Frontal cortex (tissue), 4 donors: ENCODE measurements at regions not wholly inside any gene's neighbourhood (a gene's known extent, or its start where the extent isn't known, plus 50 kb on each side); places are given as distances from the start of the nearest gene placed in this dataset. TPM values are rescaled to one million over a fixed set of nuclear protein-coding genes. Genes with fewer than 3 reads are reported as not detected.

Experiments
- DNase-seq, 2 donors: peaks; one replicate each; pipeline ENCODE4 v3.0.0; 2012; ENCODE audit warnings: low spot score in 2 of 2
- FAIRE-seq: peaks from 2 replicates; lab custom pipeline; 2012; peaks lifted over from hg19 to GRCh38; lab: Jason Lieb, UNC
- small RNA-seq: library from RNA; depleted of rRNA; stranded (forward); fragments of <200 nt; gene quantifications from one replicate; pipeline ENCODE3, GENCODE V24; 2014
- donor health status: control.
- donor health status: control.
- donor health status: control.

- DNase-seq: no peak
- FAIRE-seq: no peak
Observed at GRCh38 chr5:52707616-52708015, 80.1 kb upstream of the ITGA1 start.

GRCh38 chr5:52708463-52708862 lies 79.3 kb upstream of the ITGA1 start:
- no peak for FAIRE-seq
- DNase-seq: no peak

- FAIRE-seq: no peak
Observed at GRCh38 chr5:52709167-52709925, 78.4 kb upstream of the ITGA1 start.

GRCh38 chr5:52710310-52710971 lies 77.3 kb upstream of the ITGA1 start:
- DNase-seq (no peak), FAIRE-seq (no peak)

More at GRCh38 chr5:52709167-52709925, 78.4 kb upstream of the ITGA1 start:
- DNase-seq: no peak

DNA sequence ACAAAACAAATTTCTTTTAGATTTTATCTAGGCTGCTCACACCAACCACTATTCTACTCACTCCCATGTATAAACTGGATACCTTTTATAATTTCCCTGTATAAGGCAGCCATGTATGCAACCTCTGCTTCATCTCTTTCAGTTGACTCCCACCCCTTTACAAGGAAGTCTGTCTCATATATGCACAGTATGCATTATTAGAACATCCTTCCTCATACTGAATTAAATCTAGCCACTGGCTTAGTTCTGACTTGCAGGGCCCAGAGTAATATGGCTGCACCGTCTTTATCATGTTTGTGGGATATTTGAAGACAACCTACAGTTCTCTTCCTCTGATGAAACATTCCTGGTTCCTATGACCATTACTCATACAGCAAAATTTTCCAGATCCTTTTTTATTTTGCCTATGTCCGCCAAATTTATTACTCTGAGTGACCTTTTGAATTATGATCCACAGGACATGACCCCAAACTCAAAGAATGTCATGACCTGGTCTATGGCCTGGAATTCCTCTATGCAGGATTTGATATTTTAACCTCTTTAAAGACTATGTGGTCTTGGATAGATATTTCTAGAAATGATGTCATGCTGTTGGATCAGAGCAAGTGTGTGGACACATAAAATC lies 76.6 kb upstream of the ITGA1 start:
- FAIRE-seq: no peak
- DNase-seq: no peak

DNA sequence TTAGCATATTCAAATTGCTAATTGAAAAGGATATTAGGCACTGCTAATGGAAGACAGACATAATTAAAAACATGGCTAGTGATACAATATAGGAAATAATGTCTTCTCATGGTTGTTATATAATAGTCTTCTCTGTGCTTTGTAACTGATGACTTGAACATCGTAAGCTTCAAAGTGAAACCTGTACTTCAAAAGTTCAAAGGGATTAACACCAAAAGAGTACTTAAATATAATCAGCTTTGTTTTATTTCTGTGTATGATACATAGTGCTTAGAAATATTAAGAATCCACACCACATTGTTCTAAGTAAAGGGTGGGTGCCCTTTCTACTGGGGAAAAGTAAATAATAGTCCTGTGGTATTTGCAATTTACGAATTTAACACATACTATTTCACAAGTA lies 75.4 kb upstream of the ITGA1 start:
- no peak for FAIRE-seq
- no peak for DNase-seq

- DNase-seq: no peak
- no peak for FAIRE-seq
Observed at GRCh38 chr5:52725065-52725746, 62.5 kb upstream of the ITGA1 start.

DNA sequence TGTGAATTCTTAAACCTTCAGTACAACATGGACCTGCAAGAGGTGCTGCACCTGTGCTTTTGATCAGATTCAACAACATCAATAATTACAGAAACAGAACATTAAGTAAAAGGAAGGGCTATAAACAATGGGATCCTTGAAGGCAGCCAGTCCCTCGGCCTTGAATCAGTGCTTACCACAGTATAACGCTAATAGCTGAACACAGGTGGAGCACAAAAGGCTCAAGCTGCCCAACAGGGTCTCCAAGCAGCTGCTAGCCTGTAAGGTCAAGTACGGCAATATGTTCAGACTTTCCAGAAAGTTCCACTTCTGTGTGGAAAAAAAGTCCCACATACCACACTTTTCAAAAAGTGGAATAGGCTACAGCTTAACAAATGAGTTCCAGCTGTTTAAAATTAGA lies 61.9 kb upstream of the ITGA1 start:
- no peak for DNase-seq
- FAIRE-seq: no peak

DNA sequence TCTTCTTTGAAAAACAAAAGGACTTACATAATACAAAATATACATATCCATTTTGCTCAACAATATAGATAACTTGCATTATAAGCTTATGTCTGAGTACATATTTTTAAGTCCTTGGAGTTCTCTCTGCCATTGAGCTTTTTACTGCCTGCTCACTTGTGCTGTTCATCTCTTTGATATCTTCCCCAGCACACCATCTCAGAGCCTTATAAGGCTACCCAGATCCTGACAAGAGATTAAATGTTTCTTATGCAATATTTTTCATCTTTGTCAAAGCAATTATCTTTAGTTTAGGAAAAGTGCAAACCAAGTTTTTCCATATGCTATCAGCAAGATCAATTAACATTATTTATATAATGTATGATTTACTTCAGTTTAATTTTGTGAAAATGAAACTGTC lies 60.7 kb upstream of the ITGA1 start:
- FAIRE-seq: no peak
- DNase-seq: no peak

DNA sequence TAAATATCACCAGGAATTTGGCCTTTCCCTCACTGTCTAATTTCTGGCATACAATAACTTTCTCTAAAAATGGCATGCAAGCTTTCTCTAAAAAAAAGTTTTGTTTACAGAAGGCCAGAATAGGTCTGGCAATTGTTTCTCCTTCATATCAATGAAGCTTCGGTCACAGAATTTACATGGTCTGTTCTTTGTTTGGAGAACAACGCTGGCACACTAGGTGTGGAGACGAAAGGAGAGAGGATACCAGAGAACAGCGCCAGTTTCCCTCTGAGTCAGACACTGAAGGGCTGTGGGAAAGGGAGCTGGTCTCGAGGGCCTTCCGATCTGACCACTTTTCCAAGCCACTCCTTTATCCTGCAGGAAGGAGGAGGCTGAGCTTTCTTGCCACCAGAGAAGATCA lies 60.1 kb upstream of the ITGA1 start:
- FAIRE-seq (no peak), DNase-seq (no peak)

- FAIRE-seq (no peak), DNase-seq (no peak)
Observed at GRCh38 chr5:52728224-52728623, 59.5 kb upstream of the ITGA1 start.

GRCh38 chr5:52728686-52729085 lies 59.0 kb upstream of the ITGA1 start:
- no peak for DNase-seq
- no peak for FAIRE-seq

- no peak for DNase-seq
- no peak for FAIRE-seq
Observed at GRCh38 chr5:52731274-52732027, 56.3 kb upstream of the ITGA1 start.

- FAIRE-seq: no peak
Observed at GRCh38 chr5:52734557-52734956, 53.2 kb upstream of the ITGA1 start.

DNA sequence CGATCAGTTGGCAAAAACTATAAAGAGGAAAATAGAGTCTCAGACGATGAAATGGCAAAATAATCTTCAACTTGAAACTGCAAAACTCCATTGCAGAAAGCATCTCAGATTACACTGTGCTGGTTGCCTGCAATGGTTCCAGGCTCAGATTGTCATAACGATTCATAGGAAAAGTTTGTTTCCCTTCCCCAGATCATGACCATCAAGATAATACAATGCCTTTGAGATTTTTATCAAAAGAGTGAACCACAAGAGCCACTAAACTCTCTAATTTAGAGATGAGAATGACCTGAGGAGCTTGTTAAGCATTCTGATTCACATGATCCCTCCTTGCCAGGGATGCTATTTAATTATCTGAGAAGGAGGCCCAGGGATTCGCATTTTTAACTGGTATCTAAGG lies 52.6 kb upstream of the ITGA1 start:
- FAIRE-seq (no peak), DNase-seq (no peak)

More at GRCh38 chr5:52734557-52734956, 53.2 kb upstream of the ITGA1 start:
- DNase-seq: no peak

Small RNA genes lying in the stretch of these regions (small RNA-seq; reads per million reads assigned to genes)
- not detected for gene RPS17P11
